ENCODE measurements at regions not wholly inside any gene's neighbourhood (a gene's known extent, or its start where the extent isn't known, plus 50 kb on each side); places are given as distances from the start of the nearest gene placed in this dataset.
A peak's percentile ranks its signal among the peaks of the same experiment; 100 is the strongest.

- DNase-seq = peak; percentile 54
These were observed 134.7 kb upstream of the CCDC54 start for GRCh38 chr3:107242579-107242978.

- no peak for DNase-seq
These were observed 130.1 kb upstream of the CCDC54 start for GRCh38 chr3:107247116-107247515.

GRCh38 chr3:107249132-107249531 is 128.1 kb upstream of the CCDC54 start:
- no peak for DNase-seq

- no peak for DNase-seq
These were observed 127.0 kb upstream of the CCDC54 start for GRCh38 chr3:107250221-107250620.

- no peak for DNase-seq
These were observed 125.4 kb upstream of the CCDC54 start for GRCh38 chr3:107251819-107252218.

- no peak for DNase-seq
These were observed 120.3 kb upstream of the CCDC54 start for GRCh38 chr3:107256963-107257362.

GRCh38 chr3:107258300-107258699 is 118.9 kb upstream of the CCDC54 start:
- no peak for DNase-seq

GRCh38 chr3:107260207-107260606 is 117.0 kb upstream of the CCDC54 start:
- no peak for DNase-seq

- no peak for DNase-seq
These were observed 113.8 kb upstream of the CCDC54 start for GRCh38 chr3:107263269-107264021.

- no peak for DNase-seq
These were observed 112.4 kb upstream of the CCDC54 start for GRCh38 chr3:107264888-107265287.

- no peak for DNase-seq
These were observed 111.7 kb upstream of the CCDC54 start for GRCh38 chr3:107265526-107265925.

- DNase-seq = no peak
These were observed 108.8 kb upstream of the CCDC54 start for GRCh38 chr3:107268469-107268868.

- DNase-seq = no peak
These were observed 108.1 kb upstream of the CCDC54 start for GRCh38 chr3:107269136-107269535.

- DNase-seq = peak; percentile 33
These were observed 105.4 kb upstream of the CCDC54 start for GRCh38 chr3:107271787-107272387.

GRCh38 chr3:107272471-107272870 is 104.8 kb upstream of the CCDC54 start:
- no peak for DNase-seq

- no peak for DNase-seq
These were observed 104.4 kb upstream of the CCDC54 start for GRCh38 chr3:107272885-107273284.

GRCh38 chr3:107273771-107274170 is 103.5 kb upstream of the CCDC54 start:
- DNase-seq = no peak

GRCh38 chr3:107275511-107275910 is 101.7 kb upstream of the CCDC54 start:
- no peak for DNase-seq

GRCh38 chr3:107283948-107284347 is 93.3 kb upstream of the CCDC54 start:
- no peak for DNase-seq

- DNase-seq = no peak
These were observed 92.6 kb upstream of the CCDC54 start for GRCh38 chr3:107284612-107285011.

- DNase-seq = no peak
These were observed 92.0 kb upstream of the CCDC54 start for GRCh38 chr3:107285197-107285596.

GRCh38 chr3:107289354-107289753 is 87.9 kb upstream of the CCDC54 start:
- no peak for DNase-seq

- no peak for DNase-seq
These were observed 83.1 kb upstream of the CCDC54 start for GRCh38 chr3:107294117-107294516.

GRCh38 chr3:107297597-107297996 is 79.6 kb upstream of the CCDC54 start:
- no peak for DNase-seq

- DNase-seq = no peak
These were observed 70.0 kb upstream of the CCDC54 start for GRCh38 chr3:107307205-107307604.
